Cardiac fibroblast (primary cell): ENCODE measurements at regions not wholly inside any gene's neighbourhood (a gene's known extent, or its start where the extent isn't known, plus 50 kb on each side); places are given as distances from the start of the nearest gene placed in this dataset.
A peak's percentile ranks its signal among the peaks of the same experiment; 100 is the strongest.

Experiments
- DNase-seq, 2 donors: peaks; one replicate each; pipeline versions ENCODE4 v3.0.0 to v3.0.0-alpha.2; 2010; ENCODE audit warnings: low read depth in 2 of 2
- H3K4me3 ChIP-seq, 2 donors: replicated peaks in 1 of 2; 1 replicate in 1 of 2; 2 replicates in 1 of 2; pipeline ENCODE4 v1.5.1; 2011; ENCODE audit warnings: low read depth in 2 of 2, low read length in 2 of 2, mild to moderate bottlenecking in 2 of 2, moderate library complexity in 1 of 2
- TF ChIP-seq, protein P1 (sequence below): IDR thresholded peaks from one replicate; pipeline ENCODE4 v1.5.1; 2011; ENCODE audit warnings: low read depth, mild to moderate bottlenecking, low read length, inconsistent platforms

GRCh38 chr2:52192656-52193055 lies 1160.7 kb upstream of the NRXN1 start:
- TF ChIP-seq, protein P1, sequence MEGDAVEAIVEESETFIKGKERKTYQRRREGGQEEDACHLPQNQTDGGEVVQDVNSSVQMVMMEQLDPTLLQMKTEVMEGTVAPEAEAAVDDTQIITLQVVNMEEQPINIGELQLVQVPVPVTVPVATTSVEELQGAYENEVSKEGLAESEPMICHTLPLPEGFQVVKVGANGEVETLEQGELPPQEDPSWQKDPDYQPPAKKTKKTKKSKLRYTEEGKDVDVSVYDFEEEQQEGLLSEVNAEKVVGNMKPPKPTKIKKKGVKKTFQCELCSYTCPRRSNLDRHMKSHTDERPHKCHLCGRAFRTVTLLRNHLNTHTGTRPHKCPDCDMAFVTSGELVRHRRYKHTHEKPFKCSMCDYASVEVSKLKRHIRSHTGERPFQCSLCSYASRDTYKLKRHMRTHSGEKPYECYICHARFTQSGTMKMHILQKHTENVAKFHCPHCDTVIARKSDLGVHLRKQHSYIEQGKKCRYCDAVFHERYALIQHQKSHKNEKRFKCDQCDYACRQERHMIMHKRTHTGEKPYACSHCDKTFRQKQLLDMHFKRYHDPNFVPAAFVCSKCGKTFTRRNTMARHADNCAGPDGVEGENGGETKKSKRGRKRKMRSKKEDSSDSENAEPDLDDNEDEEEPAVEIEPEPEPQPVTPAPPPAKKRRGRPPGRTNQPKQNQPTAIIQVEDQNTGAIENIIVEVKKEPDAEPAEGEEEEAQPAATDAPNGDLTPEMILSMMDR = no peak

GRCh38 chr2:52181080-52181479 lies 1149.1 kb upstream of the NRXN1 start:
- DNase-seq = no peak
- no peak overlapping the region for H3K4me3 ChIP-seq
- TF ChIP-seq, protein P1 = no peak

More at GRCh38 chr2:52192656-52193055, 1160.7 kb upstream of the NRXN1 start:
- no peak for DNase-seq
- H3K4me3 ChIP-seq = no peak overlapping the region

DNA sequence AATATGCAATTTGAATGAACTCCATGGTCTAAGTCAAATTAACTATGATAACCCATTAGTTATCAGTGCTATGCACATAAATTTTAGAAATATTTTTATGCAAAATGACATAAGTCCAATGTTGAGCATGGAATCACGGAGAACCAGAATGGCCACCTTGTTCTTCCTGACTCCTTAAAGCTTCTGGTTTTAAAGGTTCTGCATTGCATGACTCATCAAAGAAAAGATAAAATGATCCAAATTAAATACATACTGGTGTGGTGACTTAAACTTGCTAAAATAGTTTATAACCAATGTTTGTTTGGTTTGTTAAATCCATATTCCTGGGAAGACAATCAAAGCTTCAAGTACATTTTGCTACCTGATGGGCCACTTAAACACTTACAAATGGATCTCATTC lies 1146.9 kb upstream of the NRXN1 start:
- TF ChIP-seq, protein P1 = no peak
- peak in 1 of 2 donors; percentile 4 for DNase-seq
- H3K4me3 ChIP-seq = no peak overlapping the region

DNA sequence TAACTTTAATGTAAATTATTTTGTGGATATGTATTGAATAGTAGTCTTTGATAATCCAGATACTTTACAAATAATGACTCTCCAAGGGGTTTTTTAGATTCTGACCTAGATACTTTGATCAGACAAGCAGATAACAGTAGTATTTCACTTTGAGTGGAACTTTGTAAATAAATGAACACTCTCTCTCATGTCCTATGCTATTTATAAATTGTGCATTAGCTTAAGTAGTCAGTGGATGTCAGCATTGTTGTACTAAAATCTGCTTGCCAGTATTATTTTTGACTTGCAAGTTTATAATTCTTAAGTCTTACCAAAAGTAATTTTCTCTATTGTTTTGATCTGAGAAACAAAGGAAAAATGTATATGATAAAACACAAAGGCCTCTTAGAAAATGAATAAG lies 1113.1 kb upstream of the NRXN1 start:
- TF ChIP-seq, protein P1 = no peak
- H3K4me3 ChIP-seq = no peak overlapping the region

DNA sequence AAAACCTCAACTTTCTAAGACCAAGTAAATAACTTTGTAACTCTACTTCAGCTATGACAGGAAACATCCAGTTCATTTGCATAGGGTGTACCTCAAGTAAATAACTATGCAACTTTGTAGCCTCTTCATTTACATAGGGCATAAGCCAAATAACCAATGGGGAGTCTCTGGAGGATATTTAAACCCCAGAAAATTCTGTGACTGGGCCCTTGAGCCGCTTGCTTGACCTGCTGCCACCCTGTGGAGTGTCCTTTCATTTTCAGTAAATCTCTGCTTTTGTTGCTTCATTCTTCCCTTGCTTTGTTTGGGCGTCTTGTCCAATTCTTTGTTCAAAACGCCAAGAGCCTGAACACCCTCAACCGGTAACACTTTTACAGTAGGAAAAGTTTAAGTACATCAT lies 1112.7 kb upstream of the NRXN1 start:
- H3K4me3 ChIP-seq = no peak overlapping the region
- DNase-seq = peak in 1 of 2 donors; percentile 22

More for the DNA sequence above, 1113.1 kb upstream of the NRXN1 start:
- DNase-seq = peak in 1 of 2 donors; percentile 31

DNA sequence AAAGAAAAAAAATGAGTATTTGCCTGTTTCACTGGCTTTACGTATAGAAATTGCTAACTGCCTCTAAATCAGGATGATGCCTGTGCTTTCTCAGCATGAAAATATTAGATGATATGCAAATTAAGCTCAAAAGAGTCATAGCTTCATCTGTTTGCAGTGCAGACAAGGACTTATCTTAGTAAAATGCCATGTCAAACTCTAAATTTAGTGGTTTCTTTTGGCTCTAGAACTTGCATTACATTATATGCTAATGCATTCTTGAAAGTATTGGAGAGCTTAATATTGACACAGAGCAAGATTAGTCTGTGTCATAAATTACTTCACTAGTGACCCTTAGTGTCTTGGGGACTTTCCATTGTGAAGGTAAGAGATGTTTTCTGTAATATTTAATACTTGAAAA lies 1109.1 kb upstream of the NRXN1 start:
- peak in 1 of 2 donors; percentile 26 for DNase-seq
- TF ChIP-seq, protein P1 = no peak
- H3K4me3 ChIP-seq = no peak overlapping the region

More for the DNA sequence above, 1112.7 kb upstream of the NRXN1 start:
- TF ChIP-seq, protein P1 = no peak

DNA sequence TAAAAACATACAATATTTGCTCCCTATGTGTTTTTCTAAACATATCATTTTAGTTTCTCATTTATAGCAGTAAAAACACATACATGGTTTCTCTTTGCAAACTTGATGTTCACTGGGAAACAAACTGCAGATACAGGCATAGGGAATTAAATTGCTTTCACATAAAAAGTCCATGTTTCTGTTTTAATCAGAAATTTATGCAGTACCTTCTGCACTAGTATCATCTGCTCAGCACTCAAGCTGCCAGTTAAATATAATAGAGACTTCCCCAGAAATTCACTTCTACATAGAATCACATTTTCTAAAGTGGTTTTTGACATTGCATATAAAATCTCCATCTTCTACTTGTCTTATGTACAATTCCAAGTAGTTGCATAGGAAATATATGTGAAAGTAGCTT lies 1107.3 kb upstream of the NRXN1 start:
- no peak overlapping the region for H3K4me3 ChIP-seq
- TF ChIP-seq, protein P1 = no peak
- DNase-seq = no peak
